GM18511 (cell line): ENCODE measurements at regions not wholly inside any gene's neighbourhood (a gene's known extent, or its start where the extent isn't known, plus 50 kb on each side); places are given as distances from the start of the nearest gene placed in this dataset.
A peak's percentile ranks its signal among the peaks of the same experiment; 100 is the strongest.

Experiments
- ATAC-seq: cut with Tn5 transposase; IDR thresholded peaks from one replicate; pipeline ENCODE4 v1.9.1; 2021; ENCODE audit warnings: mild to moderate bottlenecking, moderate library complexity; ENCODE audit not compliant: unreplicated experiment

GRCh38 chr2:152815634-152816257, 97.3 kb downstream of the ARL6IP6 start:
- peak; percentile 54 for ATAC-seq

GRCh38 chr2:152814475-152815030, 96.1 kb downstream of the ARL6IP6 start:
- no peak for ATAC-seq

GRCh38 chr2:152813351-152813750, 94.9 kb downstream of the ARL6IP6 start:
- ATAC-seq, result no peak
